ENCODE measurements at regions not wholly inside any gene's neighbourhood (a gene's known extent, or its start where the extent isn't known, plus 50 kb on each side); places are given as distances from the start of the nearest gene placed in this dataset.

GRCh38 chrX:22737541-22737940 lies 262.2 kb upstream of the DDX53 start:
- Mint-ChIP-seq H3K4me3 (ENCODE audit: low read depth) (no peak overlapping the region), H3K27ac (no peak overlapping the region), H3K4me1 (ENCODE audit: low read depth) (no peaks in the 10 kb centered on the region), H3K36me3 (ENCODE audit: insufficient read depth) (no peaks in the 10 kb centered on the region), H3K27me3 (no peaks in the 10 kb centered on the region), H3K9me3 (ENCODE audit: low read depth) (peaks cover 2% of the 10 kb centered on the region)
- no peak for TF ChIP-seq CTCF (IDR thresholded peaks at IDR 0.05; ENCODE audit: unreplicated experiment)
- DNase-seq (ENCODE audit: low spot score, unreplicated experiment), result no peak

GRCh38 chrX:22739276-22739675 lies 260.5 kb upstream of the DDX53 start:
- H3K4me3 Mint-ChIP-seq (ENCODE audit: low read depth), result no peak overlapping the region
- peaks cover 2% of the 10 kb centered on the region for H3K9me3 Mint-ChIP-seq (ENCODE audit: low read depth)
- no peak for TF ChIP-seq CTCF (IDR thresholded peaks at IDR 0.05; ENCODE audit: unreplicated experiment)
- no peak for DNase-seq (ENCODE audit: low spot score, unreplicated experiment)
- no peaks in the 10 kb centered on the region for H3K36me3 Mint-ChIP-seq (ENCODE audit: insufficient read depth)
- no peaks in the 10 kb centered on the region for H3K27me3 Mint-ChIP-seq
- no peak overlapping the region for H3K27ac Mint-ChIP-seq
- H3K4me1 Mint-ChIP-seq (ENCODE audit: low read depth), result no peaks in the 10 kb centered on the region

GRCh38 chrX:22740836-22741235 lies 258.9 kb upstream of the DDX53 start:
- Mint-ChIP-seq H3K36me3 (ENCODE audit: insufficient read depth) (no peaks in the 10 kb centered on the region), H3K27ac (no peak overlapping the region), H3K9me3 (ENCODE audit: low read depth) (no peaks in the 10 kb centered on the region), H3K4me3 (ENCODE audit: low read depth) (no peak overlapping the region), H3K27me3 (no peaks in the 10 kb centered on the region), H3K4me1 (ENCODE audit: low read depth) (no peaks in the 10 kb centered on the region)
- TF ChIP-seq CTCF (IDR thresholded peaks at IDR 0.05; ENCODE audit: unreplicated experiment), result no peak
- DNase-seq (ENCODE audit: low spot score, unreplicated experiment), result no peak

- no peaks in the 10 kb centered on the region for H3K27me3 Mint-ChIP-seq
- no peaks in the 10 kb centered on the region for H3K36me3 Mint-ChIP-seq (ENCODE audit: insufficient read depth)
- H3K4me3 Mint-ChIP-seq (ENCODE audit: low read depth), result no peak overlapping the region
- no peak overlapping the region for H3K27ac Mint-ChIP-seq
- no peak for TF ChIP-seq CTCF (IDR thresholded peaks at IDR 0.05; ENCODE audit: unreplicated experiment)
- DNase-seq (ENCODE audit: low spot score, unreplicated experiment), result no peak
- H3K4me1 Mint-ChIP-seq (ENCODE audit: low read depth), result no peaks in the 10 kb centered on the region
- no peaks in the 10 kb centered on the region for H3K9me3 Mint-ChIP-seq (ENCODE audit: low read depth)
These were observed 257.6 kb upstream of the DDX53 start for GRCh38 chrX:22742174-22742573.

GRCh38 chrX:22746081-22746480 lies 253.7 kb upstream of the DDX53 start:
- no peak for TF ChIP-seq CTCF (IDR thresholded peaks at IDR 0.05; ENCODE audit: unreplicated experiment)
- Mint-ChIP-seq H3K36me3 (ENCODE audit: insufficient read depth) (no peaks in the 10 kb centered on the region), H3K9me3 (ENCODE audit: low read depth) (no peaks in the 10 kb centered on the region), H3K4me3 (ENCODE audit: low read depth) (no peak overlapping the region), H3K27ac (no peak overlapping the region), H3K4me1 (ENCODE audit: low read depth) (peaks cover 2% of the 10 kb centered on the region), H3K27me3 (no peaks in the 10 kb centered on the region)
- DNase-seq (ENCODE audit: low spot score, unreplicated experiment), result no peak

Measured in progenitor cell of endocrine pancreas (in vitro differentiated cells).